Chondrocyte (in vitro differentiated cells): ENCODE measurements at regions not wholly inside any gene's neighbourhood (a gene's known extent, or its start where the extent isn't known, plus 50 kb on each side); places are given as distances from the start of the nearest gene placed in this dataset.

ENCODE experiments used
- DNase-seq: peaks from one replicate; pipeline ENCODE4 v3.0.0; 2021; ENCODE audit warnings: mixed read lengths, low spot score
- H3K27ac Mint-ChIP-seq: one replicate; pipeline ENCODE4 v1.8.0; 2021; ENCODE audit warnings: mild to moderate bottlenecking, moderate library complexity, mixed read lengths; ENCODE audit not compliant: unreplicated experiment
- H3K27me3 Mint-ChIP-seq: 2 replicates; pipeline ENCODE4 v1.8.0; 2021; ENCODE audit warnings: low read depth, mixed read lengths
- H3K36me3 Mint-ChIP-seq: 2 replicates; pipeline ENCODE4 v1.8.0; 2021; ENCODE audit warnings: low read depth, mixed read lengths
- H3K4me1 Mint-ChIP-seq: 2 replicates; pipeline ENCODE4 v1.8.0; 2021; ENCODE audit warnings: low read depth, mild to moderate bottlenecking, mixed read lengths
- H3K4me3 Mint-ChIP-seq: one replicate; pipeline ENCODE4 v1.8.0; 2021; ENCODE audit warnings: mild to moderate bottlenecking, moderate library complexity, mixed read lengths; ENCODE audit not compliant: unreplicated experiment
- H3K9me3 Mint-ChIP-seq: 2 replicates; pipeline ENCODE4 v1.8.0; 2021; ENCODE audit warnings: low read depth, mixed read lengths
- TF ChIP-seq, protein P1 (sequence below): fragments of 200-600 bp; sonication (generic); IDR thresholded peaks from 2 replicates; pipeline ENCODE4 v1.5.0; 2021; ENCODE audit warnings: antibody characterized with exemption, mild to moderate bottlenecking, moderate library complexity

DNA sequence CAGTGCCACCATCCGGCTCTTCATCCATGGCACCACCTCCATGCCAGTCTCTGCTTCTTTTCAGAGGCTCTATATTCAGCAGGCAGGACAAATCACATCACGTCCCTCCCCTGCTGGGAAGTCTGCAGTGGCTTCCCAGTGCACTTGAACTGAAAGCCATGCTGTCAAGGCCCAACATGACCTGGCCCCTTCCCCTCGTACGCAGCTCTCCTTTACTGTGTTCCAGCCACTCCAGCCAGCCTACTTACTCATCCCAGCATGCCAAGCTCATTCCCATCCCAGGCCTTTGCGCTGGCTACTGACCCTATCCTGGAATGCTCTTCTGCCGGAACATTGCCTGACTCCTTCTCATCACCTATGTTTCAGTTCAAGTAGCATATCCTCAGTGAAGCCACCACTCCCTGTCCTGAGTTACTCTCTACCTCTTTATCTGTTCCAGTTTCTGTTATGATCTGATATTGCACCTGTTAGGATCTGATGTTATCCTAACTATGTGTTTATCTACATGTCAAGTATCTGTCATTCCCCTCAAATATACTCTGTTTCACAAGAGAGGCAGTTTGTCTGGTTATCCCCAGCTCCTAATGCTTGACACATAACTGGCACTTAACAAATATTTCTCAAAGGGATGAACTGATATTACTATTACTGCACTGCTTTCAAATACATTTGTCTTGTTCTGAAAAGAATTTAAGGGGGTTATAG is 101.2 kb upstream of the F3 start:
- TF ChIP-seq, protein P1, sequence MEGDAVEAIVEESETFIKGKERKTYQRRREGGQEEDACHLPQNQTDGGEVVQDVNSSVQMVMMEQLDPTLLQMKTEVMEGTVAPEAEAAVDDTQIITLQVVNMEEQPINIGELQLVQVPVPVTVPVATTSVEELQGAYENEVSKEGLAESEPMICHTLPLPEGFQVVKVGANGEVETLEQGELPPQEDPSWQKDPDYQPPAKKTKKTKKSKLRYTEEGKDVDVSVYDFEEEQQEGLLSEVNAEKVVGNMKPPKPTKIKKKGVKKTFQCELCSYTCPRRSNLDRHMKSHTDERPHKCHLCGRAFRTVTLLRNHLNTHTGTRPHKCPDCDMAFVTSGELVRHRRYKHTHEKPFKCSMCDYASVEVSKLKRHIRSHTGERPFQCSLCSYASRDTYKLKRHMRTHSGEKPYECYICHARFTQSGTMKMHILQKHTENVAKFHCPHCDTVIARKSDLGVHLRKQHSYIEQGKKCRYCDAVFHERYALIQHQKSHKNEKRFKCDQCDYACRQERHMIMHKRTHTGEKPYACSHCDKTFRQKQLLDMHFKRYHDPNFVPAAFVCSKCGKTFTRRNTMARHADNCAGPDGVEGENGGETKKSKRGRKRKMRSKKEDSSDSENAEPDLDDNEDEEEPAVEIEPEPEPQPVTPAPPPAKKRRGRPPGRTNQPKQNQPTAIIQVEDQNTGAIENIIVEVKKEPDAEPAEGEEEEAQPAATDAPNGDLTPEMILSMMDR, result no peak
- no peak for DNase-seq
- Mint-ChIP-seq H3K4me3 (no peak overlapping the region), H3K27ac (no peak overlapping the region), H3K27me3 (no peaks in the 10 kb centered on the region), H3K4me1 (peaks cover 20% of the 10 kb centered on the region), H3K9me3 (peaks cover 18% of the 10 kb centered on the region), H3K36me3 (peaks cover 4% of the 10 kb centered on the region)

DNA sequence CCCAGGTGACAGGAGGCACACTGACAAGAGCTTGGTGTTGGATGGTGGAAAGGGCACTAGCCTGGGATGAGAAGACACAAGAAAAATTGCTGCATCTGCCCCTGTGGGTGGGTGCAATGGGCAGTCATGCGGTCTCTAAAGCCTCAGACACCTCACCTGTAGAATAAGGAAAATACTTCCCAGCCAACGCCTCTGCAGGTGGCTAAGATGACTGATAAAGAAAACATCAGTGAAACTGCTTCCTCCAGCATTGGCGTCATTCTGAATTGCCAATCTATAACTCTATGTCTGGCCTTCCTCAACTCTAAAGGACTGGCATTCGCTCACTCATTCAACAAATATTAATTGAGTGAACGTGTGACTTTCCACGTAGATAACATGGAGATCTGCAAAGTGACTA is 100.4 kb upstream of the F3 start:
- Mint-ChIP-seq H3K4me3 (no peak overlapping the region), H3K27me3 (no peaks in the 10 kb centered on the region)

DNA sequence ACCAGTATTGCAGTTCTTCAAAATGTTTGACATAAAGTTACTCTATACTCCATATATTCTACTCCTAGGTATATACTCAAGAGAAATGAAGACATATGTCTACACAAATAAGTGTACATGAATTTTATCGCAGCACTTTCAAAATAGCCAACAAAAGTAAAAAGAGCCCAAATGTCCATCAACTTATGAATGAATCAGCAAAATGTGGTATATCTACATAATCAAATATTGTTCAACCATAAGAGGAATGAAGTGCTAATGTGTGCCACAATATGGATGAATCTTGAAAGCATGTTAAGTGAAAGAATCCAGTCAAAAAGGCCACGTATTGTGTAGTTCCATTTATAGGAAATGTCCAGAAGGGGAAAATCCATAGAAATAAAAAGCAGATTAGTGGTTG is 98.6 kb upstream of the F3 start:
- no peak overlapping the region for H3K4me3 Mint-ChIP-seq
- no peak overlapping the region for H3K27ac Mint-ChIP-seq
- no peaks in the 10 kb centered on the region for H3K27me3 Mint-ChIP-seq
- H3K36me3 Mint-ChIP-seq, result peaks cover 4% of the 10 kb centered on the region
- peaks cover 3% of the 10 kb centered on the region for H3K4me1 Mint-ChIP-seq
- no peak for DNase-seq
- TF ChIP-seq, protein P1, result no peak
- H3K9me3 Mint-ChIP-seq, result peaks cover 15% of the 10 kb centered on the region

More for the DNA sequence above, 100.4 kb upstream of the F3 start:
- no peak for DNase-seq
- peaks cover 13% of the 10 kb centered on the region for H3K4me1 Mint-ChIP-seq
- TF ChIP-seq, protein P1, result no peak
- H3K9me3 Mint-ChIP-seq, result peaks cover 18% of the 10 kb centered on the region
- no peak overlapping the region for H3K27ac Mint-ChIP-seq
- H3K36me3 Mint-ChIP-seq, result peaks cover 4% of the 10 kb centered on the region

GRCh38 chr1:94637121-94637520 is 95.6 kb upstream of the F3 start:
- TF ChIP-seq, protein P1, result no peak
- peaks cover 19% of the 10 kb centered on the region for H3K4me1 Mint-ChIP-seq
- H3K27me3 Mint-ChIP-seq, result no peaks in the 10 kb centered on the region
- no peak overlapping the region for H3K4me3 Mint-ChIP-seq
- H3K27ac Mint-ChIP-seq, result no peak overlapping the region
- H3K9me3 Mint-ChIP-seq, result peaks cover 15% of the 10 kb centered on the region
- peaks cover 5% of the 10 kb centered on the region for H3K36me3 Mint-ChIP-seq
- DNase-seq, result no peak

- peaks cover 15% of the 10 kb centered on the region for H3K9me3 Mint-ChIP-seq
- peaks cover 5% of the 10 kb centered on the region for H3K36me3 Mint-ChIP-seq
- H3K27ac Mint-ChIP-seq, result no peak overlapping the region
- H3K4me1 Mint-ChIP-seq, result peaks cover 19% of the 10 kb centered on the region
- DNase-seq, result no peak
- no peak overlapping the region for H3K4me3 Mint-ChIP-seq
- TF ChIP-seq, protein P1, result no peak
- no peaks in the 10 kb centered on the region for H3K27me3 Mint-ChIP-seq
Observed at GRCh38 chr1:94636624-94637023, 95.1 kb upstream of the F3 start.
